ENCODE measurements at regions not wholly inside any gene's neighbourhood (a gene's known extent, or its start where the extent isn't known, plus 50 kb on each side); places are given as distances from the start of the nearest gene placed in this dataset.

- DNase-seq: no peak
- in situ Hi-C loops (cut with HindIII; ENCODE audit: low pct_ligation_motif_present, low pct_unique_long_range_greater_than_20kb, low sequenced_read_pairs): no loop called here
These were observed 51.0 kb upstream of the PRB2 start for GRCh38 chr12:11446372-11446771.

GRCh38 chr12:11457996-11458645 is 62.8 kb upstream of the PRB2 start:
- in situ Hi-C loops (cut with HindIII; ENCODE audit: low pct_ligation_motif_present, low pct_unique_long_range_greater_than_20kb, low sequenced_read_pairs): no loop called here
- DNase-seq: no peak

DNA sequence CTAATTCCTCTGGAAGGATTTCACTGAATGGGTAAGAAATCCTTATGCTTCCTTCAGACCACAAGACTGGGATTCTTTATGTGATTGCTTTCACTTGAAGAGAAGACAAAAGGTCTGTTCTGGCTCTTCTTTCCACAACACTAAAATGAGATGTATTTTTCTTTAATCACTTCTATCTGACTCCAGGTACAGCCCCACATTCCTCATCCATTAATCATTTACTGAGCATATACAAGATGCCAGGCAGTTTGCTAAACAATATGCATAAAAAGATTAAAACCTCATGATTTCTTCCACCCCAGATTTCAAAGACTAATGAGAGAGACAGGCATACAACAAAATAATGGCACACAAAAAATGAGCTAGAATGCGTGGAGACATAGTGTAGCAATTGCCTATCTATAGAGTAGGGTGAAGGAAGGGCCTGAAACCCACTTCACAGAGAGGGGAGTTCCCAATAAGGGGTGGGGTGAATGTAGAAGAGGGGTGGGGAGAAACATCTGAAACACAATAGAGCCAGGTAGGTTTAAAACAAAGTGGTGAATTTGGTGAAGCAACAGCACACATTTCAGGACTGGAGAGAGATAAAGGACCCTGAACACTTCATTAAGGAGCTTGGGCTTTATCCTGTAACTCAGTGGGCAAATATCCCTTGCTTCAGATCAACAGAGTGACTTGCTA is 65.1 kb upstream of the PRB2 start:
- in situ Hi-C loops (cut with HindIII; ENCODE audit: low pct_ligation_motif_present, low pct_unique_long_range_greater_than_20kb, low sequenced_read_pairs): no loop called here
- DNase-seq: no peak

GRCh38 chr12:11461433-11461832 is 66.1 kb upstream of the PRB2 start:
- DNase-seq: no peak

GRCh38 chr12:11477110-11477509 is 81.7 kb upstream of the PRB2 start:
- in situ Hi-C loops (cut with HindIII; ENCODE audit: low pct_ligation_motif_present, low pct_unique_long_range_greater_than_20kb, low sequenced_read_pairs): loop anchor here (25.0 kb wide), 2 partner anchors 240 to 690 kb away; no protein-coding TSS in a partner anchor
- no peak for DNase-seq

More at GRCh38 chr12:11461433-11461832, 66.1 kb upstream of the PRB2 start:
- in situ Hi-C loops (cut with HindIII; ENCODE audit: low pct_ligation_motif_present, low pct_unique_long_range_greater_than_20kb, low sequenced_read_pairs): no loop called here

DNA sequence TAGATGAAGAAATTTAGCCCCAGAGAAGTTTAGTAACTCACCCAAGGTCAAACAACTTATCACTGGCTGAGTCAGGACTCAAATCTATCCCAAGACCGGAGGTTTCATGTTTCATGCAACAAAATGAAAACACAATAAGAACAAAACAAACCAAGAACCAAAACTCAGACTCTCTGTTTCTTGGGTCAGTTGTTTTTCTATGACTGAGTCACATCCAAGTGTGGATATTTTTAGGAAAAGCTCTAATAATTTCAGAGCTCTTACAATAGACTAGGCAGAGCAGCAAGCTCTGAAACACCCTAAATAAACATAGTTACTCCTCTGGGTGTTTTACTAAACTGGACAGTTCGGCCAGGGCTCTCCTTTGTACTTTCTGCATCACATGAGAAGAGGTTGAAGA is 87.6 kb upstream of the PRB2 start:
- in situ Hi-C loops (cut with HindIII; ENCODE audit: low pct_ligation_motif_present, low pct_unique_long_range_greater_than_20kb, low sequenced_read_pairs): loop anchor here (25.0 kb wide), 2 partner anchors 246 to 696 kb away; no protein-coding TSS in a partner anchor

DNA sequence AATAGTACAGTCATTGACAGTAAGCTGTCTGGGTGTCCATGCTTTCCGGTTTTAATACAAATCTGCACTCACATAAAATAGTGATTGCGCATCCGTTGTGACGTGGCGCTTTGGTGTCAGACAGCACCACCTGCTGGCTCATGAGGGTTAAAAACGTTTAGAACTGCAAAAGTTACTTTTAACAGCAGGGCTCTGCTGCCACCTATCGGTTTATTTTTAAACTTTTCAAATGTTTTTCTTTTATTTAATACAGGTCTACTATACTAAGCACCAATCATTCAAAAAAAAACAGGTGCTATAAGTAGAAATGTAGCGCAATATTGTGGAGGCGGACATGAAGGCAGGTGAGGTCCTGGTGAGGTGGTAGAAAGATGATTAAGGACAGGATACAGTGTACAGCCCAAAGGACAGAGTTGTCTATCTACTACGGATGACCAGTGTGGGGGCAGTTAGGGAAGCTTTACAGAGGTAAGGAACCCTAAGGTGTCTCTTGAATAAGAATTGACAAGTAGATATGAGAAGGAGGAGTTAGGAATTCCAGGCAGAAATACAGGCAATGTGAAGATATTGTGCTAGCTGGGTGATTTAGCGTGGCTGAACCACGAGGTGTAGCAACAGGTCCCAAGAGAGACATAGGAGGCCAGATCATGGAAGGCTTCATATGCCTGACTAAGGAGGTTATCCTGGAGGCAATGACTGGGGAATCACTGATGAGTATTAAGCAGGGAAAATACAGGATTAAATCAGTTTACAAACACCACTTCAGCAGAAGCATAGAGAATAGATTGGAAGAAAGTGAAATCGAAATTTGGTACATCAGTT is 91.5 kb upstream of the PRB2 start:
- DNase-seq: peak; percentile 93
- in situ Hi-C loops (cut with HindIII; ENCODE audit: low pct_ligation_motif_present, low pct_unique_long_range_greater_than_20kb, low sequenced_read_pairs): loop anchor here (25.0 kb wide), 2 partner anchors 250 to 700 kb away; no protein-coding TSS in a partner anchor

More for the DNA sequence above, 87.6 kb upstream of the PRB2 start:
- no peak for DNase-seq

GRCh38 chr12:11496157-11496851 is 100.9 kb upstream of the PRB2 start:
- in situ Hi-C loops (cut with HindIII; ENCODE audit: low pct_ligation_motif_present, low pct_unique_long_range_greater_than_20kb, low sequenced_read_pairs): loop anchor here (25.0 kb wide), 2 partner anchors 259 to 709 kb away; no protein-coding TSS in a partner anchor
- no peak for DNase-seq

DNA sequence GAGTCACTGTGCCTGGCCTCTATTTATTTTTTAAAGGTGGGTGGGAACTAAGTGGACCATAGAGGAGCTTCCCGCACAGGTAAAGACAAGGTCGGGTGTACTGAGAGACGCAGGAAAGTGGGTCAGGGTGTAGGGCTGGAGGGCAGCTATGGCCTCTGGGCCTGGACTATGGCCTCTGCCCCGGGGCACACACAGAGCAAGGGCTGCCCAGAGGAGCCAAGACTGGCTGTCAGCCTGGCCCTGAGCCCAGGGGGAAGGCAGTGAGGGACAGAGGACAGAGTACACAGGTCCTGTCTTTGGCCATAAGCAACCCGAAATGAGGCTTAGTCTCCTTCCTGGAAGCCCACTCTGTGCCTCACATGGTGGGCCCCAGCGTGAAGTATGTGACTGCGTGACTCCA is 102.1 kb upstream of the PRB2 start:
- in situ Hi-C loops (cut with HindIII; ENCODE audit: low pct_ligation_motif_present, low pct_unique_long_range_greater_than_20kb, low sequenced_read_pairs): loop anchor here (25.0 kb wide), 2 partner anchors 260 to 710 kb away; no protein-coding TSS in a partner anchor
- DNase-seq: no peak

- in situ Hi-C loops (cut with HindIII; ENCODE audit: low pct_ligation_motif_present, low pct_unique_long_range_greater_than_20kb, low sequenced_read_pairs): loop anchor here (25.0 kb wide), 2 partner anchors 261 to 711 kb away; no protein-coding TSS in a partner anchor
- no peak for DNase-seq
These were observed 102.6 kb upstream of the PRB2 start for GRCh38 chr12:11497995-11498394.

GRCh38 chr12:11498574-11498973 is 103.2 kb upstream of the PRB2 start:
- DNase-seq: peak; percentile 19
- in situ Hi-C loops (cut with HindIII; ENCODE audit: low pct_ligation_motif_present, low pct_unique_long_range_greater_than_20kb, low sequenced_read_pairs): loop anchor here (25.0 kb wide), 2 partner anchors 261 to 711 kb away; no protein-coding TSS in a partner anchor

DNA sequence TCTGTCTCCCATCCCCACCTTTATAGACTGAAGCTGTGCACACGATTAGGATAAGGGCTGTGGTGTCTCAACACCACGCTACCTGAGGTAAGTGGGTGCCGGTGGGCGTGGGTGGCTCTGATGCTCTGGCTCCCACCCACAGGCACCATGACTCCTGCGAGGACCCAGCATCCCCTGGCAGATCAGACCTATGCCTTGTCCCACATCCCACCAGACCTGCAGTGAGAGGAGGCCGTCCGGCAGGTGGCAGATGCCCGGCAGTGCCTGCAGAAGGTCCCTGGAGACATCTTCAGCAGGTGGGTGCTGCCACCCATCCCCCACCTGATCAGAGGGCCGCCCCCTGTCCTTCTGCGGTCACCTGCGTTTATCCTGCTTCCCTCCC is 104.4 kb upstream of the PRB2 start:
- in situ Hi-C loops (cut with HindIII; ENCODE audit: low pct_ligation_motif_present, low pct_unique_long_range_greater_than_20kb, low sequenced_read_pairs): loop anchor here (25.0 kb wide), 2 partner anchors 262 to 712 kb away; no protein-coding TSS in a partner anchor
- DNase-seq: no peak

DNA sequence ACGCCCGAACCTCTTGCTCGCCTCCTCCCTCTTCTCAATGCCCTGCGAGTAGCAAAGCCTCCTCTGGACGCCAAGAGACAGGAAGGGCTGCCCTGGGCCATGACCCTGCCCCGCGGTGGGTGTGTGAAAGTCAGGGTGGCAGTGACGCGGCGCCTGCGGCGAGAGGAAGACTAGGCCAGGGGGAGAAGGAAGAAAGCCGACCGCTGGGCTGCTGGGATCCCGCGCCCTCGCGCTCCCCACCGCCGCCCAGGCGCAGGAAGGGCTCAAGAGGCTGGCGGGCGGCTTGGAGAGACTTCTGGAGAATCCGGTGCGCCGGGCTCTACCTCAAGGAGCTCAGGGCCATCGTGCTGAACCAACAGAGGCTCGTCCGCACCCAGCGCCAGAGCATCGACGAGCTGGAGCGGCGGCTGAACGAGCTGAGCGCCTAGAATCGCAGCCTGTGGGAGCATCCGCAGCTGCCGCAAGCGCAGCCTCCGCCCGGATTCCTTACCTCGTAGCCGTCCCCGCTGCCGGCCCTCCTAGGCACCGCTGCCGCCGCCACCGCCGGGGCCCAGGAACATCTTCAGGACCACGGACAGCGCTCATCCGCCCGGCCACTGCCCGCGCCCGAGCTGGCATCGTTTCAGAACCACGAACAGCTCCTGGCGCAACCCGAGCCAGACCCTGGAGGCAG is 105.0 kb upstream of the PRB2 start:
- in situ Hi-C loops (cut with HindIII; ENCODE audit: low pct_ligation_motif_present, low pct_unique_long_range_greater_than_20kb, low sequenced_read_pairs): no loop called here
- peak; percentile 92 for DNase-seq

DNA sequence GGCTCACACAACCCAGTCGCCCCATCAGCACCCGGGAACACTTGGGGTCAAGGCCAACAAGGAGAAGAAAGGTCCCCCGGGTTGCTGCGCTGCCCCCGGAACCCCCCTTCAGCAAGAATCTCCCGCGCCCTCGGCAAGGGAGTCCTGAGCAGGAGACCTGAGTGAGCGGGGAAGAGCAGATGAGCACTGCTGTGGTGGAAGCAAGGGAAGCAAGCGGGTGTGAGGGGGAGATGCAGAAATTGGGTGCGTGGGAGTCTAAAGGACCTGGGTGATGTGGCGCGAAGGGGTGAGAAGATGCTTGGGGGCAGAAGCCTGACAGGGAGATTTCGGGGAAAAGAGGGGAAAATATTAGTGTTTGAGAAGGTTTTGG is 105.5 kb upstream of the PRB2 start:
- in situ Hi-C loops (cut with HindIII; ENCODE audit: low pct_ligation_motif_present, low pct_unique_long_range_greater_than_20kb, low sequenced_read_pairs): no loop called here
- DNase-seq: no peak

GRCh38 chr12:11508699-11509098 is 113.3 kb upstream of the PRB2 start:
- peak; percentile 87 for DNase-seq
- in situ Hi-C loops (cut with HindIII; ENCODE audit: low pct_ligation_motif_present, low pct_unique_long_range_greater_than_20kb, low sequenced_read_pairs): no loop called here

DNA sequence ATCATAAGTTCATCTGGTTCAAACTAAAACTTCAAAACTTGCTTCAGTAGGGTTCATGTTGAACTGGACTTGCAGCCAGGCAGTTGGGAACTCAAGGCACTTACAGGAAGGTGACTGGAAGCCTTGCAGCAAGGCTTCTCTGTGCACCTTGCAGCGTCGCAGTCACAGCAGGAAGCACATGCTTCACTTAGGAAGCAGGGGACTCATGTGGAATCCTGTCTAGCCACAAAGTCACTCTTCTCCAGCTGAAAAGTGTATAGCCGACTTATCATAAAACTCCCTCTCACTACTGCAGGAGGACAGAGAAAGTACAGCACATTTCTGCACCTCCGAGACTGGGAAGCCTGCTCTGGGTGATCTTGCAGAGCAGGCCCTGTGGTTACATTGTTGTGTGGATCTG is 114.0 kb upstream of the PRB2 start:
- in situ Hi-C loops (cut with HindIII; ENCODE audit: low pct_ligation_motif_present, low pct_unique_long_range_greater_than_20kb, low sequenced_read_pairs): no loop called here
- DNase-seq: no peak

DNA sequence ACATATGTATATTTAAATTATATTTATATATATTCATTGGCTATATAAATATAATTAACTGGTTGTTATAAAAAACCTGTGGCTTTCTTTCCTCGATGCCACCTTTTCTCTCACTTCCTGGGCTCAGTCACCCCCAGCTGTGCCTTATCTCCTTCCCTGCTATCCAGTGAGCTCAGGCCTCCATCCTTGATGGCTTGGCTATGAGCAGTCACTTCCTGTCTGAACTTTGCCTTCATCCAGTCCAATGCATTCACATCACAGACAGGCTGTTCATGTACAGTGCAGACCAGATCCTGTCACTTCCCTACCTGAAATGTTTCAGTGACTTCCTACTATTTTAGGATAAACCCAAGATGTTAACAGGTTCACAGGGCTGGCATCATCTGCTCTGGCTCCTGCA is 115.3 kb upstream of the PRB2 start:
- DNase-seq: peak; percentile 43
- in situ Hi-C loops (cut with HindIII; ENCODE audit: low pct_ligation_motif_present, low pct_unique_long_range_greater_than_20kb, low sequenced_read_pairs): no loop called here

- in situ Hi-C loops (cut with HindIII; ENCODE audit: low pct_ligation_motif_present, low pct_unique_long_range_greater_than_20kb, low sequenced_read_pairs): no loop called here
- DNase-seq: no peak
These were observed 117.9 kb upstream of the PRB2 start for GRCh38 chr12:11513288-11513687.

All from ACHN (cell line).